ENCODE measurements at regions not wholly inside any gene's neighbourhood (a gene's known extent, or its start where the extent isn't known, plus 50 kb on each side); places are given as distances from the start of the nearest gene placed in this dataset.

DNA sequence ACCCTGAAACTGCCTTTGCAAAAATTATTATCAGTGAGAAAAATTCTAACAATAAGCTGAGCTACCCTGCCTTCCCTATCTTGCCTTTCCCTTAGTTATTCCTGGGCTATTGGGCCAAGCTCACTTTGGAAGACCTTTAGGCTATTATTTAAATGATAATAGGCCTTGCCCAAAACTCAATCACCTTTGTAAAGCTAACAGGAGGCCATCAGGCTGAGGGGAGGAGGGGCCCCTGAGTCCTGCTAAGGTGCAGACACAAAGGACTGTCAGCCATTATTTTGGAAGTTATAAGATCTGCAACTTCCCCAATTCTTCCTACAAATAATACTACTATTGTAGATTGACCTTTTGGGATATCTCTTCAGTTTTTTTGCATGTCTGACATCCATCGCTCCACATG is 278.8 kb upstream of the DIAPH2 start:
- TF ChIP-seq, protein P1, sequence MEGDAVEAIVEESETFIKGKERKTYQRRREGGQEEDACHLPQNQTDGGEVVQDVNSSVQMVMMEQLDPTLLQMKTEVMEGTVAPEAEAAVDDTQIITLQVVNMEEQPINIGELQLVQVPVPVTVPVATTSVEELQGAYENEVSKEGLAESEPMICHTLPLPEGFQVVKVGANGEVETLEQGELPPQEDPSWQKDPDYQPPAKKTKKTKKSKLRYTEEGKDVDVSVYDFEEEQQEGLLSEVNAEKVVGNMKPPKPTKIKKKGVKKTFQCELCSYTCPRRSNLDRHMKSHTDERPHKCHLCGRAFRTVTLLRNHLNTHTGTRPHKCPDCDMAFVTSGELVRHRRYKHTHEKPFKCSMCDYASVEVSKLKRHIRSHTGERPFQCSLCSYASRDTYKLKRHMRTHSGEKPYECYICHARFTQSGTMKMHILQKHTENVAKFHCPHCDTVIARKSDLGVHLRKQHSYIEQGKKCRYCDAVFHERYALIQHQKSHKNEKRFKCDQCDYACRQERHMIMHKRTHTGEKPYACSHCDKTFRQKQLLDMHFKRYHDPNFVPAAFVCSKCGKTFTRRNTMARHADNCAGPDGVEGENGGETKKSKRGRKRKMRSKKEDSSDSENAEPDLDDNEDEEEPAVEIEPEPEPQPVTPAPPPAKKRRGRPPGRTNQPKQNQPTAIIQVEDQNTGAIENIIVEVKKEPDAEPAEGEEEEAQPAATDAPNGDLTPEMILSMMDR (IDR thresholded peaks at IDR 0.05), result no peak
- H3K4me3 Mint-ChIP-seq, result no peak overlapping the region
- intact Hi-C loops (cut with DNase I, micrococcal nuclease), result no loop called here

DNA sequence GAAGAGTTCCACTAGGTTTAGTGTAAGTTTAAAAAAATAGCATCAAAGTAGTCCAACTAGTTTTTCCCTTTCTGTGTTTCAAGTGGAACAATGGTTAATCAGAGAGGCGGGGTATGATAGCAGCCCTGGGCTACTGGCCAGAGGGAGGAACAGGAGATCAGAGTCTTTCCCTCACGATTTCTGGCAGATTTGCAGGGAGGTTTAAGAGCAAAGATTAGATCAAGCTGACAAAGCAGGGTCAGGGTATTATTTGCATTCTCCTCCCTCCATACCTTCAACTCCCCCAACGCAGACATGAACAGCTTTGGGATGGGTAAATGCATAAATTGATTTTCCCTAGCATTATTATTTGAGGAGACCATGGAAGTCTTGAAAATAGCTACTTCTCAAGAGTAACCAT is 277.6 kb upstream of the DIAPH2 start:
- Mint-ChIP-seq H3K36me3 (ENCODE audit: low read depth) (no peaks in the 10 kb centered on the region), H3K27me3 (no peaks in the 10 kb centered on the region), H3K27ac (no peak overlapping the region), H3K4me1 (ENCODE audit: low read depth) (no peaks in the 10 kb centered on the region), H3K9me3 (no peaks in the 10 kb centered on the region), H3K4me3 (no peak overlapping the region)
- no peak overlapping the region for H3K27ac ChIP-seq (ENCODE audit: low read depth in 1 of 2, low read length in 2 of 2)
- TF ChIP-seq, protein P1 (IDR thresholded peaks at IDR 0.05), result no peak
- H3K27me3 ChIP-seq (ENCODE audit: control insufficient read depth in 1 of 2, insufficient read depth in 2 of 2, low read length in 2 of 2), result no peaks in the 10 kb centered on the region
- no peaks in the 10 kb centered on the region for H3K36me3 ChIP-seq (ENCODE audit: insufficient read depth, low read length)
- ATAC-seq (ENCODE audit: poor library complexity) (no peak), DNase-seq (no peak)
- intact Hi-C loops (cut with DNase I, micrococcal nuclease), result no loop called here
- H3K4me1 ChIP-seq (ENCODE audit: insufficient read depth, low read length), result no peaks in the 10 kb centered on the region
- ChIA-PET POLR2A (no interaction called here), CTCF (no interaction called here)
- no peak overlapping the region for H3K4me3 ChIP-seq (ENCODE audit: low read length)
- no peaks in the 10 kb centered on the region for H3K9me3 ChIP-seq (ENCODE audit: control insufficient read depth in 1 of 2, insufficient read depth in 1 of 2, low read length in 2 of 2)

More for the DNA sequence above, 278.8 kb upstream of the DIAPH2 start:
- no peak for DNase-seq
- no peaks in the 10 kb centered on the region for H3K36me3 Mint-ChIP-seq (ENCODE audit: low read depth)
- no peaks in the 10 kb centered on the region for H3K9me3 Mint-ChIP-seq
- H3K27me3 Mint-ChIP-seq, result no peaks in the 10 kb centered on the region
- Histone ChIP-seq H3K27ac (ENCODE audit: low read depth in 1 of 2, low read length in 2 of 2) (no peak overlapping the region), H3K36me3 (ENCODE audit: insufficient read depth, low read length) (no peaks in the 10 kb centered on the region), H3K4me3 (ENCODE audit: low read length) (no peak overlapping the region), H3K27me3 (ENCODE audit: control insufficient read depth in 1 of 2, insufficient read depth in 2 of 2, low read length in 2 of 2) (no peaks in the 10 kb centered on the region), H3K9me3 (ENCODE audit: control insufficient read depth in 1 of 2, insufficient read depth in 1 of 2, low read length in 2 of 2) (no peaks in the 10 kb centered on the region), H3K4me1 (ENCODE audit: insufficient read depth, low read length) (no peaks in the 10 kb centered on the region)
- ChIA-PET POLR2A (no interaction called here), CTCF (no interaction called here)
- H3K4me1 Mint-ChIP-seq (ENCODE audit: low read depth), result no peaks in the 10 kb centered on the region
- no peak overlapping the region for H3K27ac Mint-ChIP-seq
- ATAC-seq (ENCODE audit: poor library complexity), result no peak

DNA sequence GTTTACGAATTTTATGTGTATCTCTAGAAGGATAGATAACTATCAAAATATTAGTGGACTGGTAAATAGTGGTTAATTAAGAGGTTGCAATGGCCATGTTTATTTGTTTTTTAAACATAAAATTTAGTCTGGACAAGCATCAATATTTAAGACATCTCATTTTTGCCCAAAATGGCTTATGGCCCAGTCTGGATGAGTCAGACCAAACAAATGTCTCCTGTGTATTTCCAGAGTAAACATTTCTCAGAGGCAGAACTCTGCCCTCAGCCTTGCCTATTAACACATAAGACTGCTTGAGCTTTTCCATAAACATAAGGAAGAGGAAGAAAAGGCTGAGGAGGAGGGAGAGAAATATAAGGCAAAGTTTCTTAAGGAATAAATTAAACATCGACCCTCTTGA is 277.1 kb upstream of the DIAPH2 start:
- Histone ChIP-seq H3K36me3 (ENCODE audit: insufficient read depth, low read length) (no peaks in the 10 kb centered on the region), H3K9me3 (ENCODE audit: control insufficient read depth in 1 of 2, insufficient read depth in 1 of 2, low read length in 2 of 2) (no peaks in the 10 kb centered on the region), H3K27ac (ENCODE audit: low read depth in 1 of 2, low read length in 2 of 2) (no peak overlapping the region), H3K27me3 (ENCODE audit: control insufficient read depth in 1 of 2, insufficient read depth in 2 of 2, low read length in 2 of 2) (no peaks in the 10 kb centered on the region), H3K4me1 (ENCODE audit: insufficient read depth, low read length) (no peaks in the 10 kb centered on the region), H3K4me3 (ENCODE audit: low read length) (no peak overlapping the region)
- H3K4me1 Mint-ChIP-seq (ENCODE audit: low read depth), result no peaks in the 10 kb centered on the region
- H3K27ac Mint-ChIP-seq, result no peak overlapping the region
- no peak overlapping the region for H3K4me3 Mint-ChIP-seq
- ATAC-seq (ENCODE audit: poor library complexity), result no peak
- ChIA-PET CTCF (no interaction called here), POLR2A (no interaction called here)
- no peaks in the 10 kb centered on the region for H3K9me3 Mint-ChIP-seq
- H3K27me3 Mint-ChIP-seq, result no peaks in the 10 kb centered on the region
- DNase-seq, result no peak
- TF ChIP-seq, protein P1 (IDR thresholded peaks at IDR 0.05), result no peak
- intact Hi-C loops (cut with DNase I, micrococcal nuclease), result no loop called here
- no peaks in the 10 kb centered on the region for H3K36me3 Mint-ChIP-seq (ENCODE audit: low read depth)

All from CD4-positive, alpha-beta T cell (primary cell).